PC-9 (cell line): ENCODE measurements at regions not wholly inside any gene's neighbourhood (a gene's known extent, or its start where the extent isn't known, plus 50 kb on each side); places are given as distances from the start of the nearest gene placed in this dataset.
A peak's percentile ranks its signal among the peaks of the same experiment; 100 is the strongest.

ENCODE experiments used
- BruUV-seq: library from RNA; stranded (reverse); fragments of 400-500 nt; replicated peaks from 2 replicates; lab custom pipeline; 2021; lab: Mats Ljungman, UMichigan
- CTCF ChIA-PET: fragments of 300-600 bp; sonication (Branson Sonifier 250); formaldehyde crosslinking; loops from one replicate; lab custom pipeline; 2022; ENCODE audit warnings: antibody characterized with exemption; lab: Charles Lee
- POLR2A ChIA-PET: fragments of 300-600 bp; sonication (Branson Sonifier 250); formaldehyde crosslinking; loops from one replicate; lab custom pipeline; 2022; ENCODE audit warnings: antibody characterized with exemption; ENCODE audit not compliant: unreplicated experiment; lab: Charles Lee
- DNase-seq, 2 experiments: peaks; one replicate each; pipeline versions ENCODE4 v3.0.0 to v3.0.0-alpha.2; 2015 to 2022; ENCODE audit warnings: mixed read lengths in 1 of 2
- H2AFZ ChIP-seq: fragments of 200-600 bp; sonication (generic); 2 replicates; pipeline ENCODE4 v1.8.1; 2017; ENCODE audit warnings: antibody characterized with exemption
- H3F3A ChIP-seq: fragments of 200-600 bp; sonication (generic); 2 replicates; pipeline ENCODE4 v1.8.1; 2017; ENCODE audit warnings: antibody characterized with exemption, mild to moderate bottlenecking, low read depth; ENCODE audit not compliant: insufficient read depth
- H3K27ac ChIP-seq: fragments of 200-600 bp; sonication (generic); 2 replicates; pipeline ENCODE4 v1.6.1; 2016; ENCODE audit warnings: mixed run types
- H3K27me3 ChIP-seq: fragments of 200-600 bp; sonication (generic); 2 replicates; pipeline ENCODE4 v1.6.1; 2016; ENCODE audit warnings: low read depth, mixed run types; ENCODE audit not compliant: insufficient read depth
- H3K36me3 ChIP-seq: fragments of 200-600 bp; sonication (generic); 2 replicates; pipeline ENCODE4 v1.6.1; 2016; ENCODE audit warnings: low read depth, mixed run types
- H3K4me1 ChIP-seq: fragments of 200-600 bp; sonication (generic); replicated peaks from 2 replicates; pipeline ENCODE4 v1.6.1; 2016; ENCODE audit warnings: mixed run types; ENCODE audit not compliant: insufficient read depth
- H3K4me2 ChIP-seq: fragments of 200-600 bp; sonication (generic); 2 replicates; pipeline ENCODE4 v1.6.1; 2017; ENCODE audit warnings: mixed run types
- H3K4me3 ChIP-seq: fragments of 200-600 bp; sonication (generic); 2 replicates; pipeline ENCODE4 v1.6.1; 2016; ENCODE audit warnings: mixed run types
- H3K79me2 ChIP-seq: fragments of 200-600 bp; sonication (generic); 2 replicates; pipeline ENCODE4 v1.6.1; 2017; ENCODE audit warnings: low read depth, mixed run types
- H3K9me2 ChIP-seq: fragments of 200-600 bp; sonication (generic); 2 replicates; pipeline ENCODE4 v1.8.1; 2017; ENCODE audit warnings: mild to moderate bottlenecking; ENCODE audit not compliant: insufficient read depth
- H3K9me3 ChIP-seq: fragments of 200-600 bp; sonication (generic); 2 replicates; pipeline ENCODE4 v1.8.1; 2016; ENCODE audit warnings: low read depth; ENCODE audit not compliant: insufficient read depth
- H4K20me1 ChIP-seq: fragments of 200-600 bp; sonication (generic); 2 replicates; pipeline ENCODE4 v1.8.1; 2017; ENCODE audit not compliant: insufficient read depth
- CTCF ChIP-seq: fragments of 200-600 bp; sonication (generic); conservative IDR thresholded peaks from 2 replicates; pipeline ENCODE4 v1.6.1; 2017; ENCODE audit warnings: mixed run types, antibody characterized with exemption, mild to moderate bottlenecking, moderate library complexity
- EZH2 ChIP-seq: fragments of 200-600 bp; sonication (generic); IDR thresholded peaks from 2 replicates; pipeline ENCODE4 v1.8.0; 2017; ENCODE audit warnings: antibody characterized with exemption, low read depth
- intact Hi-C: fragments of 100-400 bp; cut with micrococcal nuclease; formaldehyde crosslinking; loops from one replicate; pipeline ENCODE4 v1.10.0; 2022; ENCODE audit not compliant: unreplicated experiment

- Histone ChIP-seq H3K4me2 (no peak overlapping the region), H3K9me2 (0 out of 2 replicates have a peak, but pooled peaks cover 3% of the 10 kb centered on the region), H3K4me1 (peaks cover 41% of the 10 kb centered on the region), H3K36me3 (no peaks in the 10 kb centered on the region), H3F3A (peaks cover 15% of the 10 kb centered on the region), H3K27ac (no peak overlapping the region), H3K4me3 (no peak overlapping the region), H3K27me3 (no peaks in the 10 kb centered on the region), H4K20me1 (no peaks in the 10 kb centered on the region), H3K9me3 (no peaks in the 10 kb centered on the region), H3K79me2 (no peaks in the 10 kb centered on the region), H2AFZ (no peak overlapping the region)
- DNase-seq, result no peak
- CTCF ChIA-PET, result no interaction called here
- TF ChIP-seq CTCF, result no peak
- no peak for TF ChIP-seq EZH2
- BruUV-seq, result no TSS peak
- intact Hi-C loops, result no loop called here
- POLR2A ChIA-PET, result no interaction called here
Measured at GRCh38 chr2:120616261-120616660, 119.4 kb upstream of the GLI2 start.

DNA sequence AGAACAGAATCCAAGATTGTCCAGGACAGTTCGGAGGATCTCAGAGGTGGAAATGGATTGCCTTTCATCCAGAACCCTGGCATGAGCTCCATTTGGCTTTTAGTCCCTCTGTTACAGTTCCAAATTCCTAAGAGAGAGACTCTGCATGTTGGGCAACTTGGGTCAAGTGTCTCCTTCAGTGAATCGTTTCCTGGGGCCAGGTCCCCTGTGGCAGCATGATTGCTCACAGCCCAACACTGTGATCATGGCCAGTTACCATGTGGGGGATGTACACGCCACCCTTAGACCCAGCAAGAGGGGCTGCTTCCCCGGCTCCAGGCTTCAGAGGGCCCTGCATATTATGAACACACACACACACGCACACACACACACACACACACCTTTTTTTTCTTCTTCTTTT lies 118.6 kb upstream of the GLI2 start:
- Histone ChIP-seq H3K4me1 (peaks cover 38% of the 10 kb centered on the region), H3K27me3 (no peaks in the 10 kb centered on the region), H3K9me3 (no peaks in the 10 kb centered on the region), H3K4me3 (no peak overlapping the region), H2AFZ (no peak overlapping the region), H3K79me2 (no peaks in the 10 kb centered on the region), H3K36me3 (no peaks in the 10 kb centered on the region), H3K27ac (no peak overlapping the region), H3F3A (peaks cover 15% of the 10 kb centered on the region), H3K9me2 (0 out of 2 replicates have a peak, but pooled peaks cover 3% of the 10 kb centered on the region), H4K20me1 (no peaks in the 10 kb centered on the region), H3K4me2 (no peak overlapping the region)
- no peak for DNase-seq
- intact Hi-C loops, result no loop called here
- ChIA-PET POLR2A (no interaction called here), CTCF (no interaction called here)
- BruUV-seq, result no TSS peak
- no peak for TF ChIP-seq CTCF
- no peak for TF ChIP-seq EZH2

GRCh38 chr2:120618830-120619229 lies 116.8 kb upstream of the GLI2 start:
- Histone ChIP-seq H3K9me3 (no peaks in the 10 kb centered on the region), H3K79me2 (no peaks in the 10 kb centered on the region), H2AFZ (no peak overlapping the region), H3K4me2 (no peak overlapping the region), H3K4me3 (no peak overlapping the region), H3K27me3 (no peaks in the 10 kb centered on the region), H4K20me1 (no peaks in the 10 kb centered on the region), H3K9me2 (0 out of 2 replicates have a peak, but pooled peaks cover 3% of the 10 kb centered on the region), H3K27ac (no peak overlapping the region), H3K4me1 (peaks cover 21% of the 10 kb centered on the region), H3F3A (peaks cover 15% of the 10 kb centered on the region), H3K36me3 (no peaks in the 10 kb centered on the region)
- DNase-seq, result no peak
- intact Hi-C loops, result no loop called here
- no TSS peak for BruUV-seq
- ChIA-PET CTCF (interaction anchor here (1.1 kb wide), 1 partner anchor 65 kb away, joined by 3 read pairs; no protein-coding TSS in a partner anchor), POLR2A (no interaction called here)
- TF ChIP-seq EZH2, result no peak

- no peak for DNase-seq
- H3K27ac ChIP-seq, result peak overlapping the region; percentile 44
- no peaks in the 10 kb centered on the region for H3K9me3 ChIP-seq
- intact Hi-C loops, result no loop called here
- ChIA-PET CTCF (interaction anchor here (0.6 to 1.1 kb wide), 2 partner anchors 8 to 66 kb away, joined by 3 to 4 read pairs; no protein-coding TSS in a partner anchor), POLR2A (no interaction called here)
- peak overlapping the region; percentile 14; the same call in 1 of the 2 replicates for H3K4me2 ChIP-seq
- no TSS peak for BruUV-seq
- H4K20me1 ChIP-seq, result no peaks in the 10 kb centered on the region
- peaks cover 15% of the 10 kb centered on the region for H3K4me1 ChIP-seq
- H3K27me3 ChIP-seq, result no peaks in the 10 kb centered on the region
- no peak overlapping the region for H2AFZ ChIP-seq
- H3K4me3 ChIP-seq, result no peak overlapping the region
- H3K9me2 ChIP-seq, result 0 out of 2 replicates have a peak, but pooled peaks cover 3% of the 10 kb centered on the region
- peaks cover 15% of the 10 kb centered on the region for H3F3A ChIP-seq
- TF ChIP-seq EZH2, result no peak
- no peak for TF ChIP-seq CTCF
- no peaks in the 10 kb centered on the region for H3K79me2 ChIP-seq
- no peaks in the 10 kb centered on the region for H3K36me3 ChIP-seq
Measured at GRCh38 chr2:120619579-120619978, 116.1 kb upstream of the GLI2 start.
